ENCODE measurements at regions not wholly inside any gene's neighbourhood (a gene's known extent, or its start where the extent isn't known, plus 50 kb on each side); places are given as distances from the start of the nearest gene placed in this dataset.

GRCh38 chr20:17137692-17138091, 89.1 kb upstream of the PCSK2 start:
- Histone ChIP-seq H3K27me3 (ENCODE audit: low read length) (no peaks in the 10 kb centered on the region), H3K79me2 (ENCODE audit: insufficient read depth, low read length) (no peaks in the 10 kb centered on the region), H3F3A (ENCODE audit: insufficient read depth) (no peaks in the 10 kb centered on the region), H3K4me3 (ENCODE audit: insufficient read depth, low read length, poor library complexity, severe bottlenecking) (no peak overlapping the region), H3K4me2 (ENCODE audit: low read depth, low read length, poor library complexity, severe bottlenecking) (no peak overlapping the region), H3K36me3 (ENCODE audit: low read length) (no peaks in the 10 kb centered on the region), H4K20me1 (ENCODE audit: low read depth, low read length) (no peaks in the 10 kb centered on the region), H3K9me3 (ENCODE audit: insufficient read depth, low read length) (no peaks in the 10 kb centered on the region), H2AFZ (ENCODE audit: low read depth, low read length, severe bottlenecking) (no peak overlapping the region), H3K9ac (ENCODE audit: low read length) (no peak overlapping the region), H3K9me2 (replicated peaks; ENCODE audit: insufficient read depth, low read length) (no peaks in the 10 kb centered on the region), H3K27ac (ENCODE audit: low read depth, low read length) (no peak overlapping the region)
- TF ChIP-seq CTCF (IDR thresholded peaks at IDR 0.05; ENCODE audit: insufficient read depth, low read length, poor library complexity, severe bottlenecking), result no peak

GRCh38 chr20:17138237-17138636, 88.6 kb upstream of the PCSK2 start:
- no peak overlapping the region for H3K27ac ChIP-seq (ENCODE audit: low read depth, low read length)
- no peaks in the 10 kb centered on the region for H3K36me3 ChIP-seq (ENCODE audit: low read length)
- H3K79me2 ChIP-seq (ENCODE audit: insufficient read depth, low read length), result no peaks in the 10 kb centered on the region
- H3K9me3 ChIP-seq (ENCODE audit: insufficient read depth, low read length), result no peaks in the 10 kb centered on the region
- no peaks in the 10 kb centered on the region for H3K9me2 ChIP-seq (replicated peaks; ENCODE audit: insufficient read depth, low read length)
- H3K27me3 ChIP-seq (ENCODE audit: low read length), result no peaks in the 10 kb centered on the region
- no peaks in the 10 kb centered on the region for H3F3A ChIP-seq (ENCODE audit: insufficient read depth)
- H4K20me1 ChIP-seq (ENCODE audit: low read depth, low read length), result no peaks in the 10 kb centered on the region
- no peak overlapping the region for H3K4me2 ChIP-seq (ENCODE audit: low read depth, low read length, poor library complexity, severe bottlenecking)
- no peak for TF ChIP-seq EZH2phosphoT487 (conservative IDR thresholded peaks at IDR 0.05; ENCODE audit: low read length)
- no peak for TF ChIP-seq CTCF (IDR thresholded peaks at IDR 0.05; ENCODE audit: insufficient read depth, low read length, poor library complexity, severe bottlenecking)
- no peak overlapping the region for H3K4me3 ChIP-seq (ENCODE audit: insufficient read depth, low read length, poor library complexity, severe bottlenecking)
- H2AFZ ChIP-seq (ENCODE audit: low read depth, low read length, severe bottlenecking), result no peak overlapping the region
- no peak overlapping the region for H3K9ac ChIP-seq (ENCODE audit: low read length)

- Histone ChIP-seq H4K20me1 (ENCODE audit: low read depth, low read length) (no peaks in the 10 kb centered on the region), H3K9me2 (replicated peaks; ENCODE audit: insufficient read depth, low read length) (no peaks in the 10 kb centered on the region), H2AFZ (ENCODE audit: low read depth, low read length, severe bottlenecking) (no peak overlapping the region), H3K9ac (ENCODE audit: low read length) (no peak overlapping the region), H3K9me3 (ENCODE audit: insufficient read depth, low read length) (no peaks in the 10 kb centered on the region), H3K36me3 (ENCODE audit: low read length) (no peaks in the 10 kb centered on the region), H3F3A (ENCODE audit: insufficient read depth) (no peaks in the 10 kb centered on the region), H3K27ac (ENCODE audit: low read depth, low read length) (no peak overlapping the region), H3K4me2 (ENCODE audit: low read depth, low read length, poor library complexity, severe bottlenecking) (no peak overlapping the region), H3K79me2 (ENCODE audit: insufficient read depth, low read length) (no peaks in the 10 kb centered on the region), H3K27me3 (ENCODE audit: low read length) (no peaks in the 10 kb centered on the region), H3K4me3 (ENCODE audit: insufficient read depth, low read length, poor library complexity, severe bottlenecking) (no peak overlapping the region)
- no peak for TF ChIP-seq CTCF (IDR thresholded peaks at IDR 0.05; ENCODE audit: insufficient read depth, low read length, poor library complexity, severe bottlenecking)
- TF ChIP-seq EZH2phosphoT487 (conservative IDR thresholded peaks at IDR 0.05; ENCODE audit: low read length), result no peak
Measured at GRCh38 chr20:17140894-17141293, 85.9 kb upstream of the PCSK2 start.

GRCh38 chr20:17141568-17141967, 85.3 kb upstream of the PCSK2 start:
- H3K79me2 ChIP-seq (ENCODE audit: insufficient read depth, low read length), result no peaks in the 10 kb centered on the region
- H4K20me1 ChIP-seq (ENCODE audit: low read depth, low read length), result no peaks in the 10 kb centered on the region
- H3K9me3 ChIP-seq (ENCODE audit: insufficient read depth, low read length), result no peaks in the 10 kb centered on the region
- H3K4me2 ChIP-seq (ENCODE audit: low read depth, low read length, poor library complexity, severe bottlenecking), result no peak overlapping the region
- no peaks in the 10 kb centered on the region for H3F3A ChIP-seq (ENCODE audit: insufficient read depth)
- H3K9me2 ChIP-seq (replicated peaks; ENCODE audit: insufficient read depth, low read length), result no peaks in the 10 kb centered on the region
- no peaks in the 10 kb centered on the region for H3K27me3 ChIP-seq (ENCODE audit: low read length)
- no peak overlapping the region for H3K4me3 ChIP-seq (ENCODE audit: insufficient read depth, low read length, poor library complexity, severe bottlenecking)
- H3K36me3 ChIP-seq (ENCODE audit: low read length), result no peaks in the 10 kb centered on the region
- H3K9ac ChIP-seq (ENCODE audit: low read length), result no peak overlapping the region
- H2AFZ ChIP-seq (ENCODE audit: low read depth, low read length, severe bottlenecking), result no peak overlapping the region
- H3K27ac ChIP-seq (ENCODE audit: low read depth, low read length), result no peak overlapping the region
- TF ChIP-seq EZH2phosphoT487 (conservative IDR thresholded peaks at IDR 0.05; ENCODE audit: low read length) (no peak), CTCF (IDR thresholded peaks at IDR 0.05; ENCODE audit: insufficient read depth, low read length, poor library complexity, severe bottlenecking) (no peak)

Measured in SU-DHL-6 (cell line).